ENCODE measurements at regions not wholly inside any gene's neighbourhood (a gene's known extent, or its start where the extent isn't known, plus 50 kb on each side); places are given as distances from the start of the nearest gene placed in this dataset.

DNA sequence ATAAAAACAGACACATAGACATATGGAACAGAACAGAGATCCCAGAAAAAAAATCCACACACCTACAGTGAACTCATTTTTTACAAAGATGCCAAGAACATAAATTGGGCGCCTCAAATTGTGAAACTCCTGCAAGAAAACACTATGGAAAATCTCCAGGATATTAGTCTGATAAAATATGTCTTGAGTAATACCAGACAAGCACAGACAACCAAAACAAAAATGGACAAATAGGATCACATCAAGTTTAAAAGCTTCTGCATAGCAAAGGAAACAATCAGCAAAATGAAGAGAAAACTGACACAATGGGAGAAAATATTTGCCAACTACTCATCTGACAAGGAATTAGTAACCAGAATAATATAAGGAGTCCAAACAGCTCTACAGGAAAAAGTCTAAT, 337.3 kb upstream of the DIPK2B start:
- Histone ChIP-seq H3K27ac (ENCODE audit: insufficient read depth, low read length) (no peak overlapping the region), H4K5ac (ENCODE audit: low read depth, low read length) (no peak overlapping the region), H3K14ac (replicated peaks; ENCODE audit: low read depth, low read length) (no peak overlapping the region), H3K9ac (ENCODE audit: low read depth, low read length) (no peak overlapping the region), H2BK120ac (ENCODE audit: low read depth, low read length) (no peak overlapping the region), H3K79me1 (ENCODE audit: low read depth in 1 of 2, low read length in 2 of 2) (no peaks in the 10 kb centered on the region), H3K4me3 (ENCODE audit: insufficient read depth, low read depth, low read length) (no peak overlapping the region), H2BK5ac (ENCODE audit: low read depth, low read length, poor library complexity, severe bottlenecking) (no peak overlapping the region), H4K8ac (ENCODE audit: low read depth in 2 of 2, low read length in 2 of 2) (no peak overlapping the region), H3K27me3 (ENCODE audit: control insufficient read depth, insufficient read depth, low read length) (no peaks in the 10 kb centered on the region; the same call in 1 of the 2 replicates), H4K20me1 (ENCODE audit: insufficient read depth, low read length) (no peaks in the 10 kb centered on the region), H3K23ac (ENCODE audit: low read depth, low read length) (no peak overlapping the region), H3K4ac (ENCODE audit: low read depth, low read length) (no peak overlapping the region), H3K4me2 (ENCODE audit: low read depth, low read length) (no peak overlapping the region), H3K56ac (ENCODE audit: extremely low read depth, insufficient read depth, low read length) (no peak overlapping the region), H2BK20ac (ENCODE audit: low read depth, low read length) (no peak overlapping the region), H2AK5ac (ENCODE audit: low read depth, low read length) (no peak overlapping the region), H3K9me1 (ENCODE audit: insufficient read depth, low read length) (no peaks in the 10 kb centered on the region), H3K36me3 (ENCODE audit: control insufficient read depth, insufficient read depth, low read length) (no peaks in the 10 kb centered on the region), H3K9me3 (ENCODE audit: control insufficient read depth, insufficient read depth, low read length) (peaks cover 2% of the 10 kb centered on the region; the same call in 1 of the 2 replicates), H2AFZ (replicated peaks; ENCODE audit: low read length, poor library complexity) (no peak overlapping the region), H2AK9ac (replicated peaks; ENCODE audit: low read depth, low read length, poor library complexity) (no peak overlapping the region), H3K18ac (ENCODE audit: low read depth, low read length) (no peak overlapping the region), H4K91ac (ENCODE audit: insufficient read depth, low read depth, low read length) (no peak overlapping the region), H2BK15ac (ENCODE audit: low read depth, low read length) (no peak overlapping the region), H3K4me1 (ENCODE audit: control insufficient read depth, insufficient read depth, low read length) (no peaks in the 10 kb centered on the region)
- ATAC-seq (ENCODE audit: low read depth) (no peak), DNase-seq (no peak)
- no CpG with 5 or more reads among the region's 1 CpG for WGBS, 2 experiments (ENCODE audit: extremely low coverage in 2 of 2, insufficient read length in 1 of 2)
- BruUV-seq (replicated peaks) = no TSS peak
- in situ Hi-C loops (cut with MboI; ENCODE audit: low sequenced_read_pairs) = no loop called here
- ChIA-PET POLR2A (ENCODE audit: unreplicated experiment) (no interaction called here), CTCF (interaction anchor here (1.1 kb wide), 1 partner anchor 10 kb away, joined by 3 read pairs; no protein-coding TSS in a partner anchor)
- intact Hi-C loops (cut with micrococcal nuclease) = no loop called here
- dilution Hi-C loops (cut with HindIII; ENCODE audit: low sequenced_read_pairs, unreplicated experiment) = no loop called here
- TF ChIP-seq RAD21 (IDR thresholded peaks at IDR 0.05; ENCODE audit: low read length) (no peak), MAFK (IDR thresholded peaks at IDR 0.05; ENCODE audit: low read depth, low read length) (no peak), RCOR1 (IDR thresholded peaks at IDR 0.05; ENCODE audit: insufficient replicate concordance, low read length) (no peak), SMC3 (IDR thresholded peaks at IDR 0.05; ENCODE audit: low read depth, low read length) (no peak), POLR2A (IDR thresholded peaks at IDR 0.05; ENCODE audit: low read depth, low read length) (no peak), RFX5 (IDR thresholded peaks at IDR 0.05; ENCODE audit: low read depth, low read length) (no peak), NFE2L2 (IDR thresholded peaks at IDR 0.05; ENCODE audit: low read depth, low read length) (no peak), CHD1 (IDR thresholded peaks at IDR 0.05; ENCODE audit: low read depth, low read length) (no peak), BHLHE40 (IDR thresholded peaks at IDR 0.05; ENCODE audit: low read depth, low read length) (no peak), MXI1 (IDR thresholded peaks at IDR 0.05; ENCODE audit: borderline replicate concordance, low read depth, low read length) (no peak), CEBPB (IDR thresholded peaks at IDR 0.05; ENCODE audit: low read depth, low read length) (no peak), FOS (IDR thresholded peaks at IDR 0.05; ENCODE audit: low read depth, low read length) (no peak), MAZ (IDR thresholded peaks at IDR 0.05; ENCODE audit: borderline replicate concordance, low read depth, low read length) (no peak)
- TF ChIP-seq, protein P1, sequence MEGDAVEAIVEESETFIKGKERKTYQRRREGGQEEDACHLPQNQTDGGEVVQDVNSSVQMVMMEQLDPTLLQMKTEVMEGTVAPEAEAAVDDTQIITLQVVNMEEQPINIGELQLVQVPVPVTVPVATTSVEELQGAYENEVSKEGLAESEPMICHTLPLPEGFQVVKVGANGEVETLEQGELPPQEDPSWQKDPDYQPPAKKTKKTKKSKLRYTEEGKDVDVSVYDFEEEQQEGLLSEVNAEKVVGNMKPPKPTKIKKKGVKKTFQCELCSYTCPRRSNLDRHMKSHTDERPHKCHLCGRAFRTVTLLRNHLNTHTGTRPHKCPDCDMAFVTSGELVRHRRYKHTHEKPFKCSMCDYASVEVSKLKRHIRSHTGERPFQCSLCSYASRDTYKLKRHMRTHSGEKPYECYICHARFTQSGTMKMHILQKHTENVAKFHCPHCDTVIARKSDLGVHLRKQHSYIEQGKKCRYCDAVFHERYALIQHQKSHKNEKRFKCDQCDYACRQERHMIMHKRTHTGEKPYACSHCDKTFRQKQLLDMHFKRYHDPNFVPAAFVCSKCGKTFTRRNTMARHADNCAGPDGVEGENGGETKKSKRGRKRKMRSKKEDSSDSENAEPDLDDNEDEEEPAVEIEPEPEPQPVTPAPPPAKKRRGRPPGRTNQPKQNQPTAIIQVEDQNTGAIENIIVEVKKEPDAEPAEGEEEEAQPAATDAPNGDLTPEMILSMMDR (conservative IDR thresholded peaks at IDR 0.05; ENCODE audit: low read depth, low read length) = no peak
- TF ChIP-seq, protein P2, sequence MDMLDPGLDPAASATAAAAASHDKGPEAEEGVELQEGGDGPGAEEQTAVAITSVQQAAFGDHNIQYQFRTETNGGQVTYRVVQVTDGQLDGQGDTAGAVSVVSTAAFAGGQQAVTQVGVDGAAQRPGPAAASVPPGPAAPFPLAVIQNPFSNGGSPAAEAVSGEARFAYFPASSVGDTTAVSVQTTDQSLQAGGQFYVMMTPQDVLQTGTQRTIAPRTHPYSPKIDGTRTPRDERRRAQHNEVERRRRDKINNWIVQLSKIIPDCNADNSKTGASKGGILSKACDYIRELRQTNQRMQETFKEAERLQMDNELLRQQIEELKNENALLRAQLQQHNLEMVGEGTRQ (IDR thresholded peaks at IDR 0.05; ENCODE audit: low read depth, low read length) = no peak
- TF ChIP-seq, protein P3, sequence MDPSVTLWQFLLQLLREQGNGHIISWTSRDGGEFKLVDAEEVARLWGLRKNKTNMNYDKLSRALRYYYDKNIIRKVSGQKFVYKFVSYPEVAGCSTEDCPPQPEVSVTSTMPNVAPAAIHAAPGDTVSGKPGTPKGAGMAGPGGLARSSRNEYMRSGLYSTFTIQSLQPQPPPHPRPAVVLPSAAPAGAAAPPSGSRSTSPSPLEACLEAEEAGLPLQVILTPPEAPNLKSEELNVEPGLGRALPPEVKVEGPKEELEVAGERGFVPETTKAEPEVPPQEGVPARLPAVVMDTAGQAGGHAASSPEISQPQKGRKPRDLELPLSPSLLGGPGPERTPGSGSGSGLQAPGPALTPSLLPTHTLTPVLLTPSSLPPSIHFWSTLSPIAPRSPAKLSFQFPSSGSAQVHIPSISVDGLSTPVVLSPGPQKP (IDR thresholded peaks at IDR 0.05; ENCODE audit: borderline replicate concordance, low read depth, low read length) = no peak

Measured in IMR-90 (cell line).